GM23338 (cell line): ENCODE measurements at regions not wholly inside any gene's neighbourhood (a gene's known extent, or its start where the extent isn't known, plus 50 kb on each side); places are given as distances from the start of the nearest gene placed in this dataset.

Experiments
- ATAC-seq: fragments of 200-7000 bp; cut with Tn5 transposase; 3 replicates; pipeline ENCODE4 v1.9.1; 2020
- DNase-seq: peaks from one replicate; pipeline ENCODE4 v3.0.0-alpha.2; 2015; ENCODE audit warnings: low spot score
- H2AFZ ChIP-seq: fragments of 200-600 bp; sonication (generic); 2 replicates; pipeline ENCODE4 v1.8.0; 2016; ENCODE audit warnings: antibody characterized with exemption, mild to moderate bottlenecking, moderate library complexity
- H3F3A ChIP-seq: fragments of 200-600 bp; sonication (generic); replicated peaks from 2 replicates; pipeline ENCODE4 v1.8.0; 2017; ENCODE audit warnings: antibody characterized with exemption, mixed run types, low read depth
- H3K27ac ChIP-seq: fragments of 200-600 bp; sonication (generic); 2 replicates; pipeline ENCODE4 v1.6.1; 2016; ENCODE audit warnings: low read depth
- H3K27me3 ChIP-seq: fragments of 200-600 bp; sonication (generic); 2 replicates; pipeline ENCODE4 v1.8.0; 2016; ENCODE audit warnings: mild to moderate bottlenecking, mixed run types, moderate library complexity; ENCODE audit not compliant: insufficient read depth
- H3K36me3 ChIP-seq: fragments of 200-600 bp; sonication (generic); 2 replicates; pipeline ENCODE4 v1.8.0; 2016; ENCODE audit warnings: mild to moderate bottlenecking; ENCODE audit not compliant: insufficient read depth
- H3K4me1 ChIP-seq: fragments of 200-600 bp; sonication (generic); 2 replicates; pipeline ENCODE4 v1.8.0; 2016; ENCODE audit warnings: mild to moderate bottlenecking, moderate library complexity; ENCODE audit not compliant: insufficient read depth
- H3K4me2 ChIP-seq: fragments of 200-600 bp; sonication (generic); 2 replicates; pipeline ENCODE4 v1.7.1; 2017; ENCODE audit warnings: mixed run types
- H3K4me3 ChIP-seq: fragments of 200-600 bp; sonication (generic); 2 replicates; pipeline ENCODE4 v1.6.1; 2016; ENCODE audit warnings: mixed run types
- H3K79me2 ChIP-seq: fragments of 200-600 bp; sonication (generic); replicated peaks from 2 replicates; pipeline ENCODE4 v1.8.0; 2017; ENCODE audit warnings: mild to moderate bottlenecking; ENCODE audit not compliant: insufficient read depth
- H3K9me2 ChIP-seq: fragments of 200-600 bp; sonication (generic); 2 replicates; pipeline ENCODE4 v1.8.0; 2017; ENCODE audit not compliant: insufficient read depth
- H4K20me1 ChIP-seq: fragments of 200-600 bp; sonication (generic); replicated peaks from 2 replicates; pipeline ENCODE4 v1.8.0; 2017; ENCODE audit warnings: mild to moderate bottlenecking; ENCODE audit not compliant: insufficient read depth
- H3K27ac Mint-ChIP-seq: 2 replicates; pipeline ENCODE4 v1.8.0; 2020; ENCODE audit warnings: inconsistent platforms, mild to moderate bottlenecking, moderate library complexity, mixed read lengths
- H3K27me3 Mint-ChIP-seq: 3 replicates; pipeline ENCODE4 v1.8.0; 2022; ENCODE audit warnings: low read depth, mild to moderate bottlenecking, moderate library complexity, mixed read lengths, inconsistent platforms; ENCODE audit not compliant: insufficient read depth, poor library complexity
- H3K36me3 Mint-ChIP-seq: 3 replicates; pipeline ENCODE4 v1.8.0; 2021; ENCODE audit warnings: low read depth, mild to moderate bottlenecking, inconsistent platforms, moderate library complexity, mixed read lengths
- H3K4me1 Mint-ChIP-seq: 3 replicates; pipeline ENCODE4 v1.8.0; 2020; ENCODE audit warnings: mild to moderate bottlenecking, inconsistent platforms, mixed read lengths
- H3K4me3 Mint-ChIP-seq: 3 replicates; pipeline ENCODE4 v1.8.0; 2021; ENCODE audit warnings: moderate library complexity, mild to moderate bottlenecking, inconsistent platforms, mixed read lengths
- H3K9me3 Mint-ChIP-seq: 3 replicates; pipeline ENCODE4 v1.8.0; 2020; ENCODE audit warnings: moderate library complexity, mild to moderate bottlenecking, inconsistent platforms, mixed read lengths
- CREB1 ChIP-seq: fragments of 250-450 bp; sonication (Bioruptor Pico); IDR thresholded peaks from 2 replicates; pipeline ENCODE4 v1.5.0; 2020; ENCODE audit warnings: low read depth, mild to moderate bottlenecking, moderate library complexity
- CTCF ChIP-seq, 2 experiments: fragments of 200-600 bp in 1 of 2; sonication (generic) in 1 of 2; conservative IDR thresholded peaks; 2 replicates each; pipeline versions ENCODE4 v1.5.1 to v1.6.1; 2016 to 2017; ENCODE audit warnings: antibody characterized with exemption in 2 of 2, low read depth in 2 of 2, mild to moderate bottlenecking in 2 of 2, moderate library complexity in 1 of 2
- ETS1 ChIP-seq: IDR thresholded peaks from 2 replicates; pipeline ENCODE4 v1.6.1; 2016; ENCODE audit warnings: antibody characterized with exemption
- EZH2 ChIP-seq: fragments of 200-600 bp; sonication (generic); IDR thresholded peaks from one replicate; pipeline ENCODE4 v1.8.0; 2017; ENCODE audit warnings: antibody characterized with exemption, mild to moderate bottlenecking, low read depth; ENCODE audit not compliant: unreplicated experiment
- EZH2phosphoT487 ChIP-seq: fragments of 200-600 bp; sonication (generic); IDR thresholded peaks from one replicate; pipeline ENCODE4 v1.8.1; 2018; ENCODE audit warnings: antibody characterized with exemption; ENCODE audit not compliant: unreplicated experiment
- JUNB ChIP-seq: IDR thresholded peaks from one replicate; pipeline ENCODE4 v1.6.1; 2016; ENCODE audit warnings: antibody characterized with exemption; ENCODE audit not compliant: unreplicated experiment
- NANOG ChIP-seq: IDR thresholded peaks from 2 replicates; pipeline ENCODE4 v1.6.1; 2016; ENCODE audit warnings: antibody characterized with exemption, borderline replicate concordance
- POLR2AphosphoS5 ChIP-seq: IDR thresholded peaks from 2 replicates; pipeline ENCODE4 v1.6.1; 2016; ENCODE audit warnings: antibody characterized with exemption, low read depth
- REST ChIP-seq: IDR thresholded peaks from one replicate; pipeline ENCODE4 v1.6.1; 2018; ENCODE audit warnings: antibody characterized with exemption; ENCODE audit not compliant: unreplicated experiment
- STAT1 ChIP-seq: IDR thresholded peaks from one replicate; pipeline ENCODE4 v1.6.1; 2016; ENCODE audit warnings: antibody characterized with exemption; ENCODE audit not compliant: unreplicated experiment
- ZNF114 ChIP-seq: fragments of 250-450 bp; sonication (Bioruptor Pico); IDR thresholded peaks from 2 replicates; pipeline ENCODE4 v1.5.0; 2020; ENCODE audit warnings: mild to moderate bottlenecking, moderate library complexity
- ZNF331 ChIP-seq: fragments of 250-450 bp; sonication (Bioruptor Pico); IDR thresholded peaks from 2 replicates; pipeline ENCODE4 v1.5.0; 2020; ENCODE audit warnings: low read depth, mild to moderate bottlenecking, moderate library complexity
- ZNF462 ChIP-seq: fragments of 250-450 bp; sonication (Bioruptor Pico); IDR thresholded peaks from 2 replicates; pipeline ENCODE4 v1.5.0; 2020; ENCODE audit warnings: mild to moderate bottlenecking, moderate library complexity

GRCh38 chr4:38411981-38412536 is 251.9 kb upstream of the KLF3 start:
- H2AFZ ChIP-seq = no peak overlapping the region
- no peaks in the 10 kb centered on the region for H3K27me3 ChIP-seq
- Mint-ChIP-seq H3K27me3 (no peaks in the 10 kb centered on the region), H3K4me3 (no peak overlapping the region), H3K36me3 (no peaks in the 10 kb centered on the region), H3K4me1 (peaks cover 23% of the 10 kb centered on the region), H3K9me3 (no peaks in the 10 kb centered on the region; the same call in 2 of the 3 replicates), H3K27ac (no peak overlapping the region)
- DNase-seq (no peak), ATAC-seq (no peak)
- H3K36me3 ChIP-seq = no peaks in the 10 kb centered on the region
- no peak overlapping the region for H3K27ac ChIP-seq
- no peaks in the 10 kb centered on the region for H3F3A ChIP-seq
- no peaks in the 10 kb centered on the region for H3K79me2 ChIP-seq
- no peak overlapping the region for H3K4me2 ChIP-seq
- TF ChIP-seq EZH2phosphoT487 (no peak), REST (no peak), CTCF (conservative IDR thresholded peaks at IDR 0.05; ENCODE audit: low read depth in 2 of 2) (no peak), STAT1 (no peak), ZNF331 (CRISPR knock-in tag) (no peak), NANOG (no peak), JUNB (no peak), ZNF462 (CRISPR knock-in tag) (no peak), POLR2AphosphoS5 (no peak), EZH2 (no peak), ZNF114 (no peak), ETS1 (no peak), CREB1 (no peak)
- no peaks in the 10 kb centered on the region for H4K20me1 ChIP-seq
- H3K4me1 ChIP-seq = peaks cover 6% of the 10 kb centered on the region
- H3K9me2 ChIP-seq = no peaks in the 10 kb centered on the region
- H3K4me3 ChIP-seq = no peak overlapping the region
